Lower leg skin (tissue), 4 donors: ENCODE measurements at regions not wholly inside any gene's neighbourhood (a gene's known extent, or its start where the extent isn't known, plus 50 kb on each side); places are given as distances from the start of the nearest gene placed in this dataset.

Experiments used
- DNase-seq, 2 donors: peaks; one replicate each; pipeline ENCODE4 v3.0.0-alpha.2; 2019; ENCODE audit warnings: low spot score in 2 of 2
- H3K4me3 ChIP-seq: fragments of 200-600 bp; sonication (generic); 2 replicates; pipeline ENCODE4 v1.5.1; 2017; ENCODE audit warnings: mild to moderate bottlenecking, low read depth; ENCODE audit not compliant: poor library complexity, severe bottlenecking
- CTCF ChIP-seq, 3 donors: fragments of 450-650 bp; IDR thresholded peaks; one replicate each; pipeline ENCODE4 v1.5.1; 2016; ENCODE audit warnings: antibody characterized with exemption in 3 of 3, mild to moderate bottlenecking in 3 of 3, moderate library complexity in 2 of 3
- POLR2A ChIP-seq, 2 donors: fragments of 450-650 bp; IDR thresholded peaks; one replicate each; pipeline ENCODE4 v1.6.1; 2016 to 2017; ENCODE audit warnings: antibody characterized with exemption in 2 of 2, mild to moderate bottlenecking in 1 of 2, moderate library complexity in 1 of 2
- WGBS, 2 donors: methylation state at CpG; one replicate each; pipeline ENCODE4 v1.1.5; 2018; 5-methylcytosine and 5-hydroxymethylcytosine counted together
- intact Hi-C: fragments of 100-400 bp; cut with DNase I; formaldehyde crosslinking; loops from one replicate; pipeline ENCODE4 v1.15.0; 2023; ENCODE audit warnings: low total_unique reads

GRCh38 chr5:116765441-116765840, 190.8 kb upstream of the SEMA6A start:
- WGBS, 2 donors: 68 to 69% methylated on average over 1 of the region's 1 CpG
- TF ChIP-seq CTCF (IDR thresholded peaks at IDR 0.05): no peak
- TF ChIP-seq POLR2A (IDR thresholded peaks at IDR 0.05): no peak
- no peak for DNase-seq
- H3K4me3 ChIP-seq: no peak overlapping the region
- intact Hi-C loops: no loop called here

- WGBS, 2 donors: 80 to 88% methylated on average over 2 of the region's 2 CpGs
- no peak for TF ChIP-seq CTCF (IDR thresholded peaks at IDR 0.05)
- TF ChIP-seq POLR2A (IDR thresholded peaks at IDR 0.05): no peak
- DNase-seq: no peak
- intact Hi-C loops: no loop called here
- H3K4me3 ChIP-seq: no peak overlapping the region
These were observed 190.3 kb upstream of the SEMA6A start for GRCh38 chr5:116764941-116765340.

GRCh38 chr5:116763987-116764866, 189.6 kb upstream of the SEMA6A start:
- intact Hi-C loops: no loop called here
- H3K4me3 ChIP-seq: no peak overlapping the region
- TF ChIP-seq CTCF (IDR thresholded peaks at IDR 0.05) (no peak), POLR2A (IDR thresholded peaks at IDR 0.05) (no peak)
- 66 to 69% methylated on average over 19 of the region's 19 CpGs for WGBS, 2 donors
- no peak for DNase-seq

GRCh38 chr5:116759860-116760640, 185.4 kb upstream of the SEMA6A start:
- DNase-seq: no peak
- intact Hi-C loops: no loop called here
- 77 to 87% methylated on average over 10 of the region's 10 CpGs for WGBS, 2 donors

GRCh38 chr5:116757326-116757725, 182.7 kb upstream of the SEMA6A start:
- H3K4me3 ChIP-seq: no peak overlapping the region
- 71 to 85% methylated on average over 1 of the region's 1 CpG for WGBS, 2 donors
- no peak for DNase-seq
- intact Hi-C loops: no loop called here
- TF ChIP-seq POLR2A (IDR thresholded peaks at IDR 0.05): no peak
- TF ChIP-seq CTCF (IDR thresholded peaks at IDR 0.05): no peak

More at GRCh38 chr5:116759860-116760640, 185.4 kb upstream of the SEMA6A start:
- TF ChIP-seq CTCF (IDR thresholded peaks at IDR 0.05): no peak
- TF ChIP-seq POLR2A (IDR thresholded peaks at IDR 0.05): no peak
- no peak overlapping the region for H3K4me3 ChIP-seq
